SJSA1 (cell line): ENCODE measurements at regions not wholly inside any gene's neighbourhood (a gene's known extent, or its start where the extent isn't known, plus 50 kb on each side); places are given as distances from the start of the nearest gene placed in this dataset.

Experiments used
- DNase-seq, 2 experiments: peaks; one replicate each; pipeline ENCODE4 v3.0.0-alpha.2; 2015 to 2020; ENCODE audit warnings: low spot score in 2 of 2, low read depth in 1 of 2
- H3K27ac ChIP-seq: fragments of 250-450 bp; sonication (Bioruptor Pico); 2 replicates; pipeline ENCODE4 v1.5.1; 2020; ENCODE audit warnings: mild to moderate bottlenecking, moderate library complexity
- H3K27me3 ChIP-seq: fragments of 250-450 bp; sonication (Bioruptor Pico); replicated peaks from 2 replicates; pipeline ENCODE4 v1.5.1; 2020; ENCODE audit warnings: mild to moderate bottlenecking, moderate library complexity
- H3K36me3 ChIP-seq: fragments of 250-450 bp; sonication (Bioruptor Pico); 2 replicates; pipeline ENCODE4 v1.5.1; 2020; ENCODE audit warnings: mild to moderate bottlenecking
- H3K4me1 ChIP-seq: fragments of 250-450 bp; sonication (Bioruptor Pico); replicated peaks from 2 replicates; pipeline ENCODE4 v1.6.1; 2021; ENCODE audit warnings: mild to moderate bottlenecking
- H3K4me3 ChIP-seq: fragments of 250-450 bp; sonication (Bioruptor Pico); 2 replicates; pipeline ENCODE4 v1.5.1; 2020; ENCODE audit warnings: mild to moderate bottlenecking
- H3K9me3 ChIP-seq: fragments of 250-450 bp; sonication (Bioruptor Pico); replicated peaks from 2 replicates; pipeline ENCODE4 v1.5.1; 2020; ENCODE audit warnings: mild to moderate bottlenecking

DNA sequence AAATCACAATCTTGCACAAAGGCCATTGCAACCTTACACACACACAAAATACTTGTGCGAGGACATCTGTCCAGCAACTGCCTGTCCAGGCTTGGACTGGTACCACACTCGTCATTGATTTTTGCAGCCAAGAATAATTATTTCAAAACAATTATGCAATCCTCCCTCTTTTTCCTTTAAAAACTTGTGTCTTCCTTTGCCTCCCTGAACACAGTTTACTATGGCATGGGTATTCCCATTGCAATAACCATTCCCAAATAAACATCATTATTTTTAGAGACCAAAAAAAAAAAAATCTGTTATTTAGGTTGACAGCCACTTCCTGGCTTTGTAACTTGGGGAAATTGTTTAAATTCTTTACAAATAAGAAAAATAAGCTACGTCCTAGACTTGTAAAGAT lies 54.0 kb downstream of the C11orf91 start:
- H3K4me1 ChIP-seq, result no peaks in the 10 kb centered on the region; the same call in 1 of the 2 replicates
- H3K27ac ChIP-seq, result no peak overlapping the region
- no peak overlapping the region for H3K4me3 ChIP-seq
- no peaks in the 10 kb centered on the region for H3K9me3 ChIP-seq
- no peak for DNase-seq
- no peaks in the 10 kb centered on the region for H3K36me3 ChIP-seq
- no peaks in the 10 kb centered on the region for H3K27me3 ChIP-seq

- H3K4me1 ChIP-seq, result no peaks in the 10 kb centered on the region; the same call in 1 of the 2 replicates
- H3K27me3 ChIP-seq, result no peaks in the 10 kb centered on the region
- no peak overlapping the region for H3K27ac ChIP-seq
- no peaks in the 10 kb centered on the region for H3K36me3 ChIP-seq
- DNase-seq, result no peak
- H3K9me3 ChIP-seq, result no peaks in the 10 kb centered on the region
- H3K4me3 ChIP-seq, result no peak overlapping the region
Observed at GRCh38 chr11:33646168-33646567, 54.5 kb downstream of the C11orf91 start.

GRCh38 chr11:33645686-33646085 lies 54.9 kb downstream of the C11orf91 start:
- Histone ChIP-seq H3K27me3 (no peaks in the 10 kb centered on the region), H3K27ac (no peak overlapping the region), H3K36me3 (no peaks in the 10 kb centered on the region), H3K4me1 (no peaks in the 10 kb centered on the region; the same call in 1 of the 2 replicates), H3K9me3 (no peaks in the 10 kb centered on the region), H3K4me3 (no peak overlapping the region)
- DNase-seq, result peak in 1 of 2 experiments; percentile 33

DNA sequence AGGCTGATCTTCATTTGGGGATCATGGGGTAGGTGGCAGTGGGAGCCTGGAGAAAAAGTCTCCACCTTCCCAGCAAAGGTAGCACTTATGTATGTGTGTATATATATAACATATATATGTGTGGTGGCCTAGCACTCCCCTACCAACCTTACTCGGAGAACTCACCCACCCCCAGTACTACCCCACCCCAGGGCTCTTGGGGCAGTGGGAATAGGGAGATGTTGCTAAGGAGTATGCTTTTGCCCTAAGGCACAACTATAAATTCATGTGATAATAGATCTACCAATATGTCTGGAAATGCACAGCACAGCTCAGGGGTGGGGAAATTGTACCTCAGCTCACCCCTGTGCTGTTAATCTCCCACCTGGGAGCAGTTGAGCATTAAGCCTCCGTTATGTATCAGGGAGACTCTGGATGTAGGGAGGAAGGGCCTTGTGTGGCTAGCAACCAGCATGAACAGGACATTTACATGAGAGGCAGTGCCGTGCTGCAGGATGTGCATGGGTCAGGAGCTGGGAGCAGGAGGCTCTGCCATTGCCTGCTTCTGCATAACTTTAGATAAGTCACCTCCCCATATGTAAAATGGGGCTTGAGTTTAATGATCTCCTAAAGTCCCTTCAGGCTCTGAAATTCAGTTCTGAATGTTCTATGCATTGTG lies 57.3 kb downstream of the C11orf91 start:
- Histone ChIP-seq H3K9me3 (no peaks in the 10 kb centered on the region), H3K4me3 (no peak overlapping the region)
- DNase-seq, result peak in 1 of 2 experiments; percentile 16

DNA sequence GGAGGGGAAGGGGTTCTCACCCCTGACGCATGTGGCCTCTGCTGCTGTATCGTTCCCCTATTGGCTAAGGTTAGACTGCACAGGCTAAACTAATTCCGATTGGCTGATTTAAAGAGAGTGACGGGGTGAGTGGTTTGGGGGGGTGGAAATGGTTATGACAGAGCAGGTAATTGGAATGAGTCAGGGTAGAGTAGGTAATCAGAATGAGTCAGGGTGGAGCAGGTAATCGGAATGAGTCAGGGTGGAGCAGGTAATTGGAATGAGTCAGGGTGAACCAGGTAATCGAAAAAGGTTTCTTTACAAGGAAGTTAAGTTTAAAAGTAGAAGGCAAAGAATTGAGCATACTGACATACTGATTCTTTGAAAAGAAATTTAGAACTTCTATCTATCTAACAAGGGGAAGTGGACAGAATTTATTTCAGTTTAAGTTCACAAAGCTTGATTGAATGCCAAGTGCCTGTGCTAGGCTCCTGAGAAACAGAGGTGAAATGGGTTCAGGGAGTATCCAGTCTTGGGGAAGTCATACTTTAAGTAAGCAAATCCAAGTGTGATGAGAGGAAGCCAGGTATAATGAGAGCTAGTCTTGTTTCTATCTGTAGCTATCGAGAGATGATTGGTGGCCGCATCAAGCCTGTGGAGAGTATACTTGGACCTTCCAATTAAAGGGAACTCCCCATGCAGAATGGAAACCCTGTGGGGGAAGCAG lies 58.0 kb downstream of the C11orf91 start:
- Histone ChIP-seq H3K9me3 (no peaks in the 10 kb centered on the region), H3K4me1 (no peaks in the 10 kb centered on the region; the same call in 1 of the 2 replicates), H3K4me3 (no peak overlapping the region), H3K27ac (no peak overlapping the region), H3K27me3 (no peaks in the 10 kb centered on the region), H3K36me3 (no peaks in the 10 kb centered on the region)
- DNase-seq, result peak in 1 of 2 experiments; percentile 12

More for the DNA sequence above, 57.3 kb downstream of the C11orf91 start:
- H3K36me3 ChIP-seq, result no peaks in the 10 kb centered on the region
- H3K27me3 ChIP-seq, result no peaks in the 10 kb centered on the region
- H3K4me1 ChIP-seq, result no peaks in the 10 kb centered on the region; the same call in 1 of the 2 replicates
- no peak overlapping the region for H3K27ac ChIP-seq

- no peak overlapping the region for H3K4me3 ChIP-seq
- no peak overlapping the region for H3K27ac ChIP-seq
- H3K27me3 ChIP-seq, result no peaks in the 10 kb centered on the region
- DNase-seq, result no peak
- H3K9me3 ChIP-seq, result no peaks in the 10 kb centered on the region
- no peaks in the 10 kb centered on the region for H3K36me3 ChIP-seq
- H3K4me1 ChIP-seq, result no peaks in the 10 kb centered on the region; the same call in 1 of the 2 replicates
Observed at GRCh38 chr11:33640730-33641371, 59.8 kb downstream of the C11orf91 start.

- no peaks in the 10 kb centered on the region for H3K9me3 ChIP-seq
- H3K27ac ChIP-seq, result no peak overlapping the region
- H3K4me1 ChIP-seq, result peaks cover 18% of the 10 kb centered on the region
- no peak for DNase-seq
- no peaks in the 10 kb centered on the region for H3K36me3 ChIP-seq
- H3K4me3 ChIP-seq, result no peak overlapping the region
- no peaks in the 10 kb centered on the region for H3K27me3 ChIP-seq
Observed at GRCh38 chr11:33638608-33639007, 62.0 kb downstream of the C11orf91 start.

- Histone ChIP-seq H3K27me3 (no peaks in the 10 kb centered on the region), H3K27ac (no peak overlapping the region), H3K9me3 (no peaks in the 10 kb centered on the region), H3K4me3 (no peak overlapping the region), H3K36me3 (no peaks in the 10 kb centered on the region), H3K4me1 (peaks cover 23% of the 10 kb centered on the region)
- no peak for DNase-seq
Observed at GRCh38 chr11:33636104-33636503, 64.5 kb downstream of the C11orf91 start.

GRCh38 chr11:33635161-33635560 lies 65.5 kb downstream of the C11orf91 start:
- Histone ChIP-seq H3K4me1 (peaks cover 23% of the 10 kb centered on the region), H3K4me3 (no peak overlapping the region), H3K27me3 (no peaks in the 10 kb centered on the region), H3K27ac (no peak overlapping the region), H3K9me3 (no peaks in the 10 kb centered on the region), H3K36me3 (no peaks in the 10 kb centered on the region)
- no peak for DNase-seq

DNA sequence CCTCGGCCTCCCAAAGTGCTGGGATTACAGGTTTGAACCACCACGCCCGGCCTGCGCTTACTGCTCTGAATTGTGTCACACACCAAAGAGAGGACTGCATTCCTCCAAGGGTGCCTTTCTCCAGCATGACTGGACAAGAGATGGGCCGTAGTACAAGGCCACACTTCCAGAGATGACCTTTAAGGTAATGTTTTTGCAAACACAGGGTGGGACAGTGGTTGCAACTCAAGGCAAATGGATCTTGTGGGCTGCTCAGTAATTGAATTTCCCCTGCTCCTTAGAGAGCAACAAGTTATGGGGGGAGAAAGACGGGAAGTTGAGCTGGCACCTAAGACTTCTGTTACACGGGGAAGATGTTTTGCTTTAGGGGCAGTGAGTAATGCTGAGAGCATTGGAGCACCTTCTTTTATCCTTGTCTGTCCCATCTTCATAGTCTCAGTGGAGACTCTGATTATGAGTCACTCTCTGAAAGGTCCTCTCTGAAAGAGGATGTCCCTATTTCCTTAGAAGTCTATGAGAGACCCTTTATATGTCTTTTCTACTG lies 66.3 kb downstream of the C11orf91 start:
- Histone ChIP-seq H3K4me3 (no peak overlapping the region), H3K36me3 (no peaks in the 10 kb centered on the region), H3K9me3 (no peaks in the 10 kb centered on the region), H3K4me1 (peaks cover 23% of the 10 kb centered on the region), H3K27ac (peak overlapping the region; percentile 40), H3K27me3 (no peaks in the 10 kb centered on the region)
- DNase-seq, result peak; percentile 62 to 73

- Histone ChIP-seq H3K27ac (peak overlapping the region; percentile 40), H3K27me3 (no peaks in the 10 kb centered on the region), H3K4me1 (peaks cover 23% of the 10 kb centered on the region), H3K4me3 (no peak overlapping the region), H3K9me3 (no peaks in the 10 kb centered on the region), H3K36me3 (no peaks in the 10 kb centered on the region)
- peak; percentile 51 to 52 for DNase-seq
Observed at GRCh38 chr11:33633251-33634003, 67.2 kb downstream of the C11orf91 start.

DNA sequence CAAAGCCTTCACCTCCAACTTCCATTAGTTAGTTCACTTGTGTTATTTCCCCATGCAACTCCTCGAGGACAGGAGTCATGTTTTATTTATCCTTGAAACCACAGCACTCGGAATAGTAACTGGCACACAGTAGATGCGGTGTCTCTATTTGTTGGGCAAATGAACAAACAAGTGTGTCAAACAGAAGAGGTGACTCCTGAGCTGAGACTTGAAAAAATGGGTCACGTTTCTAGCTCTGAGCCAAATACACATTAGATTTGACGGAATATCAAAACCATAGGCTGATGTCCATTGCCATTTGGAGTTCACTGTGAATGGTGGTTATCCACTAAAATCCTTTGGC lies 68.9 kb downstream of the C11orf91 start:
- H3K27me3 ChIP-seq, result no peaks in the 10 kb centered on the region
- H3K9me3 ChIP-seq, result no peaks in the 10 kb centered on the region
- H3K4me1 ChIP-seq, result peaks cover 23% of the 10 kb centered on the region
- no peak overlapping the region for H3K27ac ChIP-seq
- no peak for DNase-seq
- H3K36me3 ChIP-seq, result no peaks in the 10 kb centered on the region
- H3K4me3 ChIP-seq, result no peak overlapping the region

DNA sequence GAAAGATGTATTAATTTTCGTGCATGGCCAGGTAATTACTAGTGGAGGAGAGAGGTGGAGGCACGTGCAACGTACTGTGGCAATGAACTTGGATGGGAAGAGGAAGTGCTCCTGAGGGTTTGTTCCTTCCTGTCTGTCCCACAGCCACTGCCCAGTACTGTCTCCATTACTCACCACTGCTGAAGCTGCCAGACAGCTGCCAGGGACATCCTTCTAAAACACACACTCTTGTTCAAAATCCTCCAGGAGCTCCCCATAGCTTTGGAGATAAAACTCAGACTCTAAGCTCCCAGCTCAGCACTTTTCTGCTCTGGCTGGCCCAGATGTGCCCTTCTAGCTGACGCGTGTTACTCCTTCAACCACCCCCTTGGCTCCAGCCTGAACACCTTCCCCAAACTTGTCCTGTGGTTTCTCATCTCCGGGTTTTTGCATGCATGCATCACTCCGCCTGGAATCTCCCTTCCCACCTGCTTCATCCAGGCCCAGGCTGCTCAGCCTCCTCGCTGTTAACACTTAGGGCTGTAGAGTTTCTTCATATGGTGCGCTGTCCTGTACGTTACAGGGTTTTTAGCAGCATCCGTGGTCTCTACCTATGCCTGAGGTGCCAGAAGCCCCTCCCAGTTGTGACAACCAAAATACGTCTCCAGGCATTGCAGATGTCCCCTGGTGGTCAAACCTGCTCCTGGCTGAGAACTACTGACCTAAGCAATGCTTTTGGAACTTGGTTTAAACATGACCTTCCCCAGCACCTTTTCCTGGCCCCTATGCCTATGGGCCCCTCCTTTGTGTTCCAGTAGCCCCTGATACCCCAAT lies 69.5 kb downstream of the C11orf91 start:
- Histone ChIP-seq H3K4me3 (no peak overlapping the region), H3K27ac (no peak overlapping the region), H3K4me1 (peaks cover 23% of the 10 kb centered on the region), H3K9me3 (no peaks in the 10 kb centered on the region), H3K36me3 (no peaks in the 10 kb centered on the region), H3K27me3 (no peaks in the 10 kb centered on the region)
- DNase-seq, result no peak
